ENCODE measurements at regions not wholly inside any gene's neighbourhood (a gene's known extent, or its start where the extent isn't known, plus 50 kb on each side); places are given as distances from the start of the nearest gene placed in this dataset.
A peak's percentile ranks its signal among the peaks of the same experiment; 100 is the strongest.

DNA sequence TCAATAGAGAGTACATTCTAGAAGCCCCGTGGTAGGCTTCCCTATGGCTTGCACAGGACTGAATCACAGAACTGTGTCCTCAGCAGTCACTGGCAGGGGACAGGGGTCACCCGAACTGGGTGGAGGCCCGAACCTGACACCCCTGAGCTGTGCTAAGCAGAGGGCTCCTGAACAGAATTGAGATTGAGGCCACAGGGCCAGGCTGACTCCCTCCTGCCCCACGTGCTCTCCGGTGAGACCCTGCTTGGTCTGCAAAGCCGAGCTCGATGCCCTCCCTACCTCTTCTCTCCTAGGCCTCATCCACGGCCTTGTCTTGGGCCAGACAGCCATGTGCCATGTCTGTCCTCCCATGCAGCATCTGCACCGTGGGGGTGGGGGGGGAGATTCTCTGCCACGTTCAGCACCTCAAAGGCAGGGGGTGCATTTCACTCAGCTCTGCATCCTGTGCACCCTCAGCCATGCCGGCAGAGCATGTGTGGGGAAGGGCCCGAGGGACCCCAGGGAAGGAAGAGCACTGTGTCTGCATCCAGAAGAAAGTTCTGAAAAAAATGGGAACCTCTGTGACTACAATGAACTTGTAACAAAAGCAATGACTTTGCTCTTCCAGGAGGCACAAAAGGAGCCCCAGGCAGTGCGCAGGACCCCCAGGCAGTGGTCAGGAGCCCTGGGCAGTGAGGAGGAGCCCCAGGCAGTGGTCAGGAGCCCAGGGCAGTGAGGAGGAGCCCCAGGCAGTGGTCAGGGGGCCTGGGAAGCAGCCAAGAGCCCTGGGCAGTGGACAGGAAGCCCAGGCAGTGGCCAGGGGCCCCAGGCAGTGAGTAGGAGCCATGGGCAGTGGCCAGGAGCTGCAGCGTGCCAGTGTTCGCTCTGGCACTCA, 76.7 kb upstream of the SEPTIN5 start:
- TF ChIP-seq, protein P1, sequence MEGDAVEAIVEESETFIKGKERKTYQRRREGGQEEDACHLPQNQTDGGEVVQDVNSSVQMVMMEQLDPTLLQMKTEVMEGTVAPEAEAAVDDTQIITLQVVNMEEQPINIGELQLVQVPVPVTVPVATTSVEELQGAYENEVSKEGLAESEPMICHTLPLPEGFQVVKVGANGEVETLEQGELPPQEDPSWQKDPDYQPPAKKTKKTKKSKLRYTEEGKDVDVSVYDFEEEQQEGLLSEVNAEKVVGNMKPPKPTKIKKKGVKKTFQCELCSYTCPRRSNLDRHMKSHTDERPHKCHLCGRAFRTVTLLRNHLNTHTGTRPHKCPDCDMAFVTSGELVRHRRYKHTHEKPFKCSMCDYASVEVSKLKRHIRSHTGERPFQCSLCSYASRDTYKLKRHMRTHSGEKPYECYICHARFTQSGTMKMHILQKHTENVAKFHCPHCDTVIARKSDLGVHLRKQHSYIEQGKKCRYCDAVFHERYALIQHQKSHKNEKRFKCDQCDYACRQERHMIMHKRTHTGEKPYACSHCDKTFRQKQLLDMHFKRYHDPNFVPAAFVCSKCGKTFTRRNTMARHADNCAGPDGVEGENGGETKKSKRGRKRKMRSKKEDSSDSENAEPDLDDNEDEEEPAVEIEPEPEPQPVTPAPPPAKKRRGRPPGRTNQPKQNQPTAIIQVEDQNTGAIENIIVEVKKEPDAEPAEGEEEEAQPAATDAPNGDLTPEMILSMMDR (IDR thresholded peaks at IDR 0.05; ENCODE audit: insufficient read depth, low read depth, low read length, missing control alignments): no peak

DNA sequence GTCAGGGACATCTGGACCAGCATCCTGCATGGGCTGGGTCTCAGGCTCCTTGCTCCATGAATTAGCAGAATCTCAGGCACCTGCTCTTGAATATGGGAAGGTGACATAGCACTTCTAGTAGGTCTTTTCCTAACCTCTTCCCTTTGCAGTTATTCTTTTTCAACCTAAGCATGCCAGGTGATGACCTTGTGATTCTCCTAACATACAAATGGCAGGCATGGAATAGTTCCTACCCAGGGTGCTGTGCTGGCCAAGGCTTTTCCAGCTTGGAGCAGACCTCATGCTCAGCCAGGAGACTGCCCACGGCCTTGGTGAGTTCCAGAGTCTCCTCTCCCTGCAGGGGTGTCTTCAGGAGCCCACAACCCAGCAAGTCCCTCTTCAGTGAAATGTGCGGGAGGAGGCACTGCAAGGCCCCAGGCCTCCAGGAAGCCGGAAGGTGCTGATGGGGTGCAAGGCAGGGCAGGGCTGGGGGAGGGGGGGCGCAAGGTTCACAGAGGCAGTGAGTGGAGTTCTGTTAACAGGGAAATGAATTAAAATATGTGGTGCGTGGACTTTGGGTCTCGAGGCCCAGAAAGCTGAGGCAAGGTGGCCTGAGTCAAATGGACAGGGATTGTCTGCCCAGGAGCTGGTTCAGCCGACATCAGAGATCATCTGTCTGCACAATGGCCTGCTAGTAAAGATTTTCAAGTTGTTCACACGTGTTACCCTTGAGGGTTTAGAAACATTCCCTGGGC, 75.9 kb upstream of the SEPTIN5 start:
- TF ChIP-seq, protein P1 (IDR thresholded peaks at IDR 0.05; ENCODE audit: insufficient read depth, low read depth, low read length, missing control alignments): no peak
- no peak overlapping the region for H3K4me3 ChIP-seq (ENCODE audit: low read length)
- DNase-seq (ENCODE audit: low read depth): no peak

More for the DNA sequence above, 76.7 kb upstream of the SEPTIN5 start:
- H3K4me3 ChIP-seq (ENCODE audit: low read length): no peak overlapping the region
- DNase-seq (ENCODE audit: low read depth): no peak

DNA sequence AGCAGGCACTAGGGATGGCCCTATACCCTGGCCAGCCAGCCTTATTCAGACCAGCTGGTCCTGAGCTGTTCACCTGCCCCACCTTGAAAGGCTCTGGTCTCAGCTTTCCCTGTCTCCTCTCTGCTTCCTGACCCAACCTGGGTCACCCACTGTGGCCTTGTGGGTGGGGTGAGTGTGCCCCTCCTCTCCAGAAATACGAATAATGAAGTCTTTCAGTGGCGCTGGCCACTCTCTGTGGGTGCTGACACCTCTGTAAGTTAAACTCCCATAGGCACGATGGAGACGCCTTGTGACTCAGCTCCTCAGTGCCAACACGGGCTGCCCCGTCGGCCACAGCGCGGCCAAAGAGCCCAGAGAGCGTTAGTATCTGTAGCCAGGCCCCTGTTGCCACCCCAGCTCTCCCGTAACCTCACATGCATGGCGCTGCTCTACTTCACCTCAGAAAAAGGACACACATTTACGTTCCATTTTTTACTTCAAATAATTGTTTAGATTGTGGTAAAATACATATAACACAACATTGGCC, 74.6 kb upstream of the SEPTIN5 start:
- no peak for DNase-seq (ENCODE audit: low read depth)
- TF ChIP-seq, protein P1 (IDR thresholded peaks at IDR 0.05; ENCODE audit: insufficient read depth, low read depth, low read length, missing control alignments): no peak

DNA sequence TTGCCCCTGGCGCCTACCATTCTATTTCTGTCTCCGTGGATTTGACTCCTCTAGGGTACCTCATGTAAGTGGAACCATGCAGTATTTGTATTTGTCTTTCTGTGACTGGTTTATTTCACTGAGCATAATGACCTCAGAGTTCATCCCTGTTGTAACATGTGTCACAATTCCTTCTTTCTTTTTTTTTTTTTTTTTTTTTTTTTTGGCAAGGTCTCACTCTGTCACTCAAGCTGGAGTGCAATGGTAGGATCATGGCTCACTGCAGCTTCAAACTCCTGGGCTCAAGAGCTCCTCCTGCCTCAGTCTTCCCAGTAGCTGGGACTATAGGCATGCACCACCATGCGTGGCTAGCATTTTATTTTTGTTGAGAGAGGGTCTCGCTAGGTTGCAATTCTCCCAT, 74.0 kb upstream of the SEPTIN5 start:
- no peak for DNase-seq (ENCODE audit: low read depth)
- TF ChIP-seq, protein P1 (IDR thresholded peaks at IDR 0.05; ENCODE audit: insufficient read depth, low read depth, low read length, missing control alignments): no peak
- H3K4me3 ChIP-seq (ENCODE audit: low read length): no peak overlapping the region

More for the DNA sequence above, 74.6 kb upstream of the SEPTIN5 start:
- no peak overlapping the region for H3K4me3 ChIP-seq (ENCODE audit: low read length)

DNA sequence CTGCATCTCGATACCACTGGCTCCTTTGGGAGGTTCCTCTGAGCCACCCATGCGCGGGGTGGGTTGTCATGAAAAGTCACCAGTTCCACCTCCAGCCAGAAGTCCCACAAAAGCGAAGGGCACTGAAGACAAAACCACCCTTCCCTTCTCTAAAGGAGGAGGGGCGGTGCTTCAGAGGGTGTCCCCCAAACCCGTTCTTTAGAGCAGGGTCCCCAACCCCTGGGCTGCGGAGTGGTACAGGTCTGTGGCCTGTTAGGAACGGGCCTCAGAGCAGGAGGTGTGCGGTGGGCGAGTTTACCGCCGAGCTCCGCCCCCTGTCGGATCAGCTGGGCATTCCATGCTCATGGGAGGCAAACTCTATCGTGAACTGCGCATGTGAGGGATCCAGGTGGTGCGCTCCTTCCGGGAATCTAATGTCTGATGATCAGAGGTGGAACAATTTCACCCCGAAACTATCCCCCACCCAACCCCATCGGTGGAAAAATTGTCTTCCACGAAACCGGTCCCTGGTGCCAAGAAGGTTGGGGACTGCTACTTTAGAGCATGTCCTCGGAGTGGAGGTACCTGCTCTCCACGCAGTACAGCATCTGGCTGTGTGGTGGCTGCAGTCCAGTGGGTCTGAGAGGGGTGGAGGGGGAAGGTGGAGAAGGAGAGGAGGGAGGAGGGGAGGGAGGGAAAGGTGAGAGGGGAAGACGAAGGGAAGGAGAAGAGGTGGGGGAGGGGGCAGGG, 72.9 kb upstream of the SEPTIN5 start:
- TF ChIP-seq, protein P1 (IDR thresholded peaks at IDR 0.05; ENCODE audit: insufficient read depth, low read depth, low read length, missing control alignments): peak; percentile 56
- peak; percentile 52 for DNase-seq (ENCODE audit: low read depth)
- H3K4me3 ChIP-seq (ENCODE audit: low read length): peak overlapping the region; percentile 31

DNA sequence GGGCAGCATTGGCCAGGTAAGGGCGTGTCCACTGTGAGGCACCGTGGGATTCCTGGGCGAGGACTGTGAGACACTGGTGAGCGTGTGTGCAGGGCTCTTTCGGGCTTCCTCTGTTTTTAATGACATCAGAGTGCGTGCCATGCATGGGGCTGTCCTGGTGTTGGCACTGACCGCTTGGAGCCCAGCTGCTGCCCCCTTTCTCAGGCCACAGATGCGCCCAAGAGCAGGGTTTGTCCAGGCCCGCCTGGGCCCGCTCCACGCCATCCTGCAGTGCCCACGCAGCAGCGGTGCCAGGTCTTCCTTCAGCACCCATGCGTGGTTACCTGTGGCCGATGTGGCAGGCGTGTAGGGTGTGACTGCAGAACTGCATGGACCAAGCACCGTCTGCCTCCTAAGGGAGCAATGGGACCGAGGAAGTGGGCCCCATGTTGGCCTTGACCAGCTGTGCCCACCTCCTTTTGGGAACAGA, 72.3 kb upstream of the SEPTIN5 start:
- TF ChIP-seq, protein P1 (IDR thresholded peaks at IDR 0.05; ENCODE audit: insufficient read depth, low read depth, low read length, missing control alignments): no peak
- no peak for DNase-seq (ENCODE audit: low read depth)
- no peak overlapping the region for H3K4me3 ChIP-seq (ENCODE audit: low read length)
